ENCODE measurements at regions not wholly inside any gene's neighbourhood (a gene's known extent, or its start where the extent isn't known, plus 50 kb on each side); places are given as distances from the start of the nearest gene placed in this dataset.

DNA sequence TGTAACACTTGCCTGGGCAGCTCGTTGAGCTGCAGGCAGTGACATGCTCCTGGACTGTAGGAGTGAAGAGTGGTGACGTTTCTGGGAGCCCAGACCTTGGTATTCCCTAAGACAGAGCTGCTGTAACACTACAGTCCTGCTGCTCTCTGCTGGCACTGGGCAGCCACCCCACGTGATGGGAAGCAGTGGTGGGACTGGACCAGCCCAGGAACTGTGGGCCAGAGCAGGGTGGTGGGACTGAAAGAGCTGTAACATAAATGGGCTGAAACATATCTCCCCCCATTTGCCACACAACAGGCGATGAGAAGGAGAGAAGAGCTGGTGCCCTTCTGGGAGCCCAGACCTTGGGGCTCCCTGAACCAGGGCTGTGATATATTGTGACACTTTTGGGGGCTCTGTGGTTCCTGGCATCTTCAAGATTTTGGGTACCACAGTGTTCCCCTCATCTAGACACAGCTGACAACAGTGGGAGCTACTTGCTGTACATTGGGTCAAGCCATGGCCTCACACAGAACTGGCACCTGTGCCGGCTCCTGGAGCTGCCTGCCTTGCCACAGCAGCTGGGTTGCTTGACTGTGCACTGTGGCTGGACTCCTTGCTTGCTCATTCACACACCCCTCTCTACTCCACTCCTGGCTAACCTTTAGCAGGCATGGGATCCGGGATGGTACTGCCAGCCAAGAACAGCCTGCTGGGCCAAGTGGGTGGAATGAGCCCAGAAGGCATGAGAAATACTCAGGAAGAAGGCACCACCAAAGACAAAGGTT is 161.3 kb upstream of the PCDH15 start (continued):
- TF ChIP-seq POLR2AphosphoS2 (IDR thresholded peaks at IDR 0.05; ENCODE audit: low read depth, low read length) (no peak), BCL11A (IDR thresholded peaks at IDR 0.05; ENCODE audit: low read depth, low read length) (no peak)
- TF ChIP-seq, protein P1, sequence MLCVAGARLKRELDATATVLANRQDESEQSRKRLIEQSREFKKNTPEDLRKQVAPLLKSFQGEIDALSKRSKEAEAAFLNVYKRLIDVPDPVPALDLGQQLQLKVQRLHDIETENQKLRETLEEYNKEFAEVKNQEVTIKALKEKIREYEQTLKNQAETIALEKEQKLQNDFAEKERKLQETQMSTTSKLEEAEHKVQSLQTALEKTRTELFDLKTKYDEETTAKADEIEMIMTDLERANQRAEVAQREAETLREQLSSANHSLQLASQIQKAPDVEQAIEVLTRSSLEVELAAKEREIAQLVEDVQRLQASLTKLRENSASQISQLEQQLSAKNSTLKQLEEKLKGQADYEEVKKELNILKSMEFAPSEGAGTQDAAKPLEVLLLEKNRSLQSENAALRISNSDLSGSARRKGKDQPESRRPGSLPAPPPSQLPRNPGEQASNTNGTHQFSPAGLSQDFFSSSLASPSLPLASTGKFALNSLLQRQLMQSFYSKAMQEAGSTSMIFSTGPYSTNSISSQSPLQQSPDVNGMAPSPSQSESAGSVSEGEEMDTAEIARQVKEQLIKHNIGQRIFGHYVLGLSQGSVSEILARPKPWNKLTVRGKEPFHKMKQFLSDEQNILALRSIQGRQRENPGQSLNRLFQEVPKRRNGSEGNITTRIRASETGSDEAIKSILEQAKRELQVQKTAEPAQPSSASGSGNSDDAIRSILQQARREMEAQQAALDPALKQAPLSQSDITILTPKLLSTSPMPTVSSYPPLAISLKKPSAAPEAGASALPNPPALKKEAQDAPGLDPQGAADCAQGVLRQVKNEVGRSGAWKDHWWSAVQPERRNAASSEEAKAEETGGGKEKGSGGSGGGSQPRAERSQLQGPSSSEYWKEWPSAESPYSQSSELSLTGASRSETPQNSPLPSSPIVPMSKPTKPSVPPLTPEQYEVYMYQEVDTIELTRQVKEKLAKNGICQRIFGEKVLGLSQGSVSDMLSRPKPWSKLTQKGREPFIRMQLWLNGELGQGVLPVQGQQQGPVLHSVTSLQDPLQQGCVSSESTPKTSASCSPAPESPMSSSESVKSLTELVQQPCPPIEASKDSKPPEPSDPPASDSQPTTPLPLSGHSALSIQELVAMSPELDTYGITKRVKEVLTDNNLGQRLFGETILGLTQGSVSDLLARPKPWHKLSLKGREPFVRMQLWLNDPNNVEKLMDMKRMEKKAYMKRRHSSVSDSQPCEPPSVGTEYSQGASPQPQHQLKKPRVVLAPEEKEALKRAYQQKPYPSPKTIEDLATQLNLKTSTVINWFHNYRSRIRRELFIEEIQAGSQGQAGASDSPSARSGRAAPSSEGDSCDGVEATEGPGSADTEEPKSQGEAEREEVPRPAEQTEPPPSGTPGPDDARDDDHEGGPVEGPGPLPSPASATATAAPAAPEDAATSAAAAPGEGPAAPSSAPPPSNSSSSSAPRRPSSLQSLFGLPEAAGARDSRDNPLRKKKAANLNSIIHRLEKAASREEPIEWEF (IDR thresholded peaks at IDR 0.05; ENCODE audit: insufficient replicate concordance, low read depth, low read length), result no peak

DNA sequence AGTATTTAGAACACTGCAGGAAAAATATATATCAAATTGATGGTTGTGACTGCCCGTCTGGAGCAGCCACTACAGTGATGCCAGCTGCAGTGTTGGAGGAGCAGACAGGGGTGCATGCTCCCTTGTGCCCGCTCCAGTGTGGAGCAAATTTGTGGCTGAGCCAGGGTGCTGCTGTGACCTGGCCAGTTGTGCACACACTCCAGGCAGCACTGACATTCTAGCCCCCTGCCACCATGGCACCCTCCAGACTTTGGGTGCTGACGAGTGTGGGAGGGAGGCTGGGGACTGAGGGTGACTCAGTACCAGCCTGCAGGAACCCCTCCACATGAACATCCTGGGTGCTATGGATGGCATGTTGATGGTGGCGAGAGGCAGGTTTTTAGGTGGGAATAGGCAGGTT is 160.0 kb upstream of the PCDH15 start:
- intact Hi-C loops (cut with micrococcal nuclease; ENCODE audit: unreplicated experiment), result no loop called here
- H3K36me3 ChIP-seq (ENCODE audit: control insufficient read depth in 2 of 2, insufficient read depth in 2 of 2, low read length in 1 of 2), result no peaks in the 10 kb centered on the region
- ATAC-seq (no peak), DNase-seq (ENCODE audit: low read depth, low spot score) (no peak), FAIRE-seq (no peak)
- BruUV-seq (replicated peaks), result no TSS peak
- H3K27me3 ChIP-seq (replicated peaks in 1 of 2; ENCODE audit: control insufficient read depth in 2 of 2, insufficient read depth in 2 of 2, low read length in 1 of 2), result no peaks in the 10 kb centered on the region
- in situ Hi-C loops (cut with MboI), result no loop called here
- H3K27ac ChIP-seq (ENCODE audit: control insufficient read depth, insufficient read depth), result no peak overlapping the region
- no peaks in the 10 kb centered on the region for H3K79me2 ChIP-seq (ENCODE audit: control insufficient read depth, insufficient read depth, low read length)
- H3K4me2 ChIP-seq (ENCODE audit: control insufficient read depth, insufficient read depth), result no peak overlapping the region
- no peaks in the 10 kb centered on the region for H4K20me1 ChIP-seq (ENCODE audit: control insufficient read depth, insufficient read depth)
- SMC1A ChIA-PET (ENCODE audit: uncharacterized antibody, unreplicated experiment), result no interaction called here
- H2AFZ ChIP-seq (ENCODE audit: control insufficient read depth, low read depth, low read length), result no peak overlapping the region
- no peaks in the 10 kb centered on the region for H3K9me3 ChIP-seq (replicated peaks; ENCODE audit: control insufficient read depth, insufficient read depth, low read length)
- H3K9ac ChIP-seq (ENCODE audit: control insufficient read depth, insufficient read depth, low read length), result no peak overlapping the region
- H3K4me1 ChIP-seq (ENCODE audit: control insufficient read depth, insufficient read depth, low read length), result no peaks in the 10 kb centered on the region
- CTCF ChIA-PET, result interaction anchor here (1.9 kb wide), 1 partner anchor 13 kb away, joined by 4 read pairs; no protein-coding TSS in a partner anchor
- no peak overlapping the region for H3K4me3 ChIP-seq
- WGBS (ENCODE audit: insufficient coverage, insufficient replicate concordance, low lambda C conversion rate, missing lambda C conversion rate), result 17% methylated on average over 4 of the region's 4 CpGs
- POLR2A ChIA-PET, result no interaction called here
- RAD21 ChIA-PET (ENCODE audit: unreplicated experiment), result no interaction called here
- TF ChIP-seq ZNF217 (IDR thresholded peaks at IDR 0.05), result no peak
- TF ChIP-seq, protein P2, sequence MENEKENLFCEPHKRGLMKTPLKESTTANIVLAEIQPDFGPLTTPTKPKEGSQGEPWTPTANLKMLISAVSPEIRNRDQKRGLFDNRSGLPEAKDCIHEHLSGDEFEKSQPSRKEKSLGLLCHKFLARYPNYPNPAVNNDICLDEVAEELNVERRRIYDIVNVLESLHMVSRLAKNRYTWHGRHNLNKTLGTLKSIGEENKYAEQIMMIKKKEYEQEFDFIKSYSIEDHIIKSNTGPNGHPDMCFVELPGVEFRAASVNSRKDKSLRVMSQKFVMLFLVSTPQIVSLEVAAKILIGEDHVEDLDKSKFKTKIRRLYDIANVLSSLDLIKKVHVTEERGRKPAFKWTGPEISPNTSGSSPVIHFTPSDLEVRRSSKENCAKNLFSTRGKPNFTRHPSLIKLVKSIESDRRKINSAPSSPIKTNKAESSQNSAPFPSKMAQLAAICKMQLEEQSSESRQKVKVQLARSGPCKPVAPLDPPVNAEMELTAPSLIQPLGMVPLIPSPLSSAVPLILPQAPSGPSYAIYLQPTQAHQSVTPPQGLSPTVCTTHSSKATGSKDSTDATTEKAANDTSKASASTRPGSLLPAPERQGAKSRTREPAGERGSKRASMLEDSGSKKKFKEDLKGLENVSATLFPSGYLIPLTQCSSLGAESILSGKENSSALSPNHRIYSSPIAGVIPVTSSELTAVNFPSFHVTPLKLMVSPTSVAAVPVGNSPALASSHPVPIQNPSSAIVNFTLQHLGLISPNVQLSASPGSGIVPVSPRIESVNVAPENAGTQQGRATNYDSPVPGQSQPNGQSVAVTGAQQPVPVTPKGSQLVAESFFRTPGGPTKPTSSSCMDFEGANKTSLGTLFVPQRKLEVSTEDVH (IDR thresholded peaks at IDR 0.05; ENCODE audit: low read depth, partially characterized antibody), result no peak
- TF ChIP-seq, protein P3, sequence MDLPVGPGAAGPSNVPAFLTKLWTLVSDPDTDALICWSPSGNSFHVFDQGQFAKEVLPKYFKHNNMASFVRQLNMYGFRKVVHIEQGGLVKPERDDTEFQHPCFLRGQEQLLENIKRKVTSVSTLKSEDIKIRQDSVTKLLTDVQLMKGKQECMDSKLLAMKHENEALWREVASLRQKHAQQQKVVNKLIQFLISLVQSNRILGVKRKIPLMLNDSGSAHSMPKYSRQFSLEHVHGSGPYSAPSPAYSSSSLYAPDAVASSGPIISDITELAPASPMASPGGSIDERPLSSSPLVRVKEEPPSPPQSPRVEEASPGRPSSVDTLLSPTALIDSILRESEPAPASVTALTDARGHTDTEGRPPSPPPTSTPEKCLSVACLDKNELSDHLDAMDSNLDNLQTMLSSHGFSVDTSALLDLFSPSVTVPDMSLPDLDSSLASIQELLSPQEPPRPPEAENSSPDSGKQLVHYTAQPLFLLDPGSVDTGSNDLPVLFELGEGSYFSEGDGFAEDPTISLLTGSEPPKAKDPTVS (IDR thresholded peaks at IDR 0.05; ENCODE audit: low read depth, low read length), result no peak
- TF ChIP-seq SMARCA5 (IDR thresholded peaks at IDR 0.05), result no peak
- no peak for TF ChIP-seq CREM (IDR thresholded peaks at IDR 0.05; ENCODE audit: low read depth)
- no peak for TF ChIP-seq POLR2A (IDR thresholded peaks at IDR 0.05; ENCODE audit: low read depth, low read length)
- TF ChIP-seq CHD1 (IDR thresholded peaks at IDR 0.05; ENCODE audit: low read depth, low read length), result no peak
